GM21529 (cell line): ENCODE measurements at regions not wholly inside any gene's neighbourhood (a gene's known extent, or its start where the extent isn't known, plus 50 kb on each side); places are given as distances from the start of the nearest gene placed in this dataset.

ENCODE experiments used
- ATAC-seq: cut with Tn5 transposase; IDR thresholded peaks from one replicate; pipeline ENCODE4 v1.9.1; 2021; ENCODE audit not compliant: unreplicated experiment

DNA sequence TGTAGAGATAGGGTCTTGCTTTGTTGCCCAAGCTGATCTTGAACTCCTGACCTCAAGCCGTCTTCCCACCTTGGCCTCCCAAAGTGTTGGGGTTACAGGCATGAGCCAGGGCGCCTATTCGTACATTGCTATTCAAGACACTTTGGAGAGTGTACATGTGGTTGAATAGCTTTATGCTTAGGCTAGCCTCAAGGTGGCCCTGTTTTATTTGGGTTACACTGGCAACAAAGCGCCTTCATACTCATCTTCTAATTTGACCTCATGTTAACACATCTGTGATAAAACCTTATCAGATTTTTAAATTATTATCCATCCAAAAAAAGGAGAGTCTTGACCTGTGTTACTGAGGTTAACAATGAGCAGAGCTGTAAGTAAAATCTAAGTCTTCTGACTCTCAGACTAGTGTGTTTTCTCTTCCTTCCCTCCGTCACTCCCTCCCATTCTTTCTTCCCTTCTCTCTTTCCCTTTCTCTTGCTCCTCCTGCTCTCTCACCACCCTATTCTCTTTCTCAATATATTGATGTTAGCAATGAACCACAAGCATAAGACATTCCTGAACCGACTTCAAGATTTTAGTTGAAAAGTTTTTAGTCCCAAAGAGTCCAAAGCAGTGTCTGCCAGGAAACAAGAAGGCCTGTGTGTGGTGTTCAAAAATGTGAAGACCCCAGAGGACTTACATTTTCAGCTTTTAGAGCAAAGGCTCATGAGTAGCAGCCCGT lies 603.7 kb upstream of the CFAP20DC start:
- ATAC-seq = no peak

DNA sequence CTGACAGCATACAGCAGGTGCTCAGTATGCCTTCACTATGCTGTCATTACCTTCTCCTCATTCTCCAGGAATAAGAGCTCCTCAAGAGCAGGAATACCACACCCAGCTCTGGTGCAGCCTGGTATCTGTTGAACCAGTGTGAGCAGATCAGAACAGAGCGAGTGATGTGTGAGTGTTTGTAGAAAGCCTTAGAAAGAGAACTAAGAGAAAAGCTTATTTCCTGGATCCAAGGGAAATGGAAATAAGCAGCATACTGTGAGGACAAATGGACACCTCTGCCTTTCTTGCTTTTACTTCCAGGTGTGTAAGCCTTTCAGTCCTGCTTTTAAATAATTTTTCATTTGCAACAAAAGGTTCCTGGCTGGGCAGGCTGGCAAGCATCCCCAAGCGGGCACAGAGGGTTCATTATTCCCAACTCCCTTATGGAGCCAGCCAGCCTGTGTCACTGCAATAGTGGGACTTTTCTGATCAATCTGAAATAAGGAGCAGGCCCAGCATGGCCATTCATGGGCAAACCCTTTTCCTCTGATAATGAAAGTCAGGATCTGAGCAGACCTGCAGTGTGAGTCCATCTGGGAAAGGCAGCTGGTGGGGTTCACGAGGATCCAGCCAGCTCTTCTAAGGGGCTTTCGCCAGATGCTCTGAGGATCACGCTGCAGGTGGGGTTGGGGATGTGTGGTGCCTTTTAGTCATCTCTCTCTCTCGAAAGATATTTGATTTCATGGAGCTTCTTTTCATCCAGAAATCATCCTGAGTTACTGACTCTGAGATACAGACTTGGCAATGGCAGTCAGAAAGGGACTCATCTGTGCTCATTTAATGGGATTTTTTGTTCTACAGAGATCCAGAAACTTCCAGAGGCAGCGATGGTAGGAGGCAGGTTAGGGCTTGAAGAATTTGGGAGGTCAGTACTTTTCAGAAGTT lies 594.9 kb upstream of the CFAP20DC start:
- ATAC-seq = no peak

DNA sequence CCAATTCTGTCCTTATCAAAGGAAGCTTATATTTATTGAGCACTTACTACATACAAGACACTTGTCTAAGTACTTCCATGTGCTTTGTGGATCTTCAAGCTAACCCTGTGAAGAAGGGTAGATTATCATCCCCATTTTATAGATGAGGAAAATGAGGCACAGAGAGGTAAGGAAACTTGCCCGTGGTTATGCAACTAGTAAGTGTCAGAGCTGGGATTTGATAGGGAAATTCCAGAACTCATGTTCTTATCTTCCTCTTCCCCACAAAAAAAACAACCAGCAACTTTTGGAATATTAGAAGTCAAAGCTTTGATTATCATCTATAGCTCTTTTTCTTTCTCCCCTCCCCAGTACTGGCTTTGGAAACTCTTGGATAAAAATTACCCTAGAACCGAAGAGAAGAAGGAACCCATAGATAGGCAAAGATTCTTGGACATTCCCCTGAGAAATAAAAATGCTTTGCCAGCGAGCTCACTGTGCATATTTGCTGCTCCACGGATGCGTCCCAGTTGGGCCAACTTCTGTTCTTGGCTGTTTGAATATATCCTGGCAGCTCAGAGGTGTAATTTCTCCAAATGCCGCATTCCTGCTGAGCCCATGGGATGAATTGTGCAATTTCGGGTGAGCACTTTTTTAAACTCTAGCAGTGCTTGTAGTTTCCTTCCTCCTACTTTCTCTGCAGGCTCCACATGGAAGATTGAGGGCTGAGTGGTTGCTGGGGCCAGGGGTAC lies 591.5 kb upstream of the CFAP20DC start:
- ATAC-seq = no peak

DNA sequence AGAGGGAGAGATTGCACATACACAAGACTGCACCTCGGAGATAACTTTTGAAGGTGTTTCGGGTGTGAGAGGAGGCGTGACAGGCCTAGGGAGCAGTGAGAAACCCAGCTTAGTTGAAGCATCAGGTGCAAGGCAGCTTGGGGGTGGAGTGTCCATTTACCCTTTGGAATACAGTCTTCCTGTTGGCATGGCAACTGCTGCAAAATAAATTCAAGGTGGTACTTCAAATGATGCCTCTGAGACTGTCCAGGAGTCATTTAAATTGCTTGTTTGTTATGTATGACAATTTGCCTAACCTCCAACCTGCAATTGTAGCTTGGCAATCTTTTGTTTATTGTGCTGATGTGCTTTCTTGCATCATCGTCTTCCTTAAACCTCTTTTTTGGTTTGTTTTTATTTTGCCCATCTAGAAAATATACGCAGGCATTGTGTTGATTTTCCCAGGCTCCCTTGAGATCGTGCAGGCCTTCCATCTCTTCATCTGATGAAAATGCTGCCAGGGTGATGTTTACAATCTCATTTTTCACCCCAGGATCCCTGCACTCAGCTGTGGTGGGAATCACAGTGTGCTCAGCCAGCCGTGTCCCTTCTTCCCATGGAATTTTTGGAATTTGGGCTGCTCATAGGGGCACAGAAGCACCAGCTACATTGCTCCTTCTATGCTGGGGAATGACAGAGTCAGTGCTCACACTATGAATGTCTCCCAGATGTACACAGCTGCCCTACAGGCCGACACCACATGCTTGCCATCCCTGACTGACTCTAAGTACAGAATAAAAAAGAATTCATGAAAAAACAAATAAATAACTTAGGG lies 583.1 kb upstream of the CFAP20DC start:
- ATAC-seq = no peak

DNA sequence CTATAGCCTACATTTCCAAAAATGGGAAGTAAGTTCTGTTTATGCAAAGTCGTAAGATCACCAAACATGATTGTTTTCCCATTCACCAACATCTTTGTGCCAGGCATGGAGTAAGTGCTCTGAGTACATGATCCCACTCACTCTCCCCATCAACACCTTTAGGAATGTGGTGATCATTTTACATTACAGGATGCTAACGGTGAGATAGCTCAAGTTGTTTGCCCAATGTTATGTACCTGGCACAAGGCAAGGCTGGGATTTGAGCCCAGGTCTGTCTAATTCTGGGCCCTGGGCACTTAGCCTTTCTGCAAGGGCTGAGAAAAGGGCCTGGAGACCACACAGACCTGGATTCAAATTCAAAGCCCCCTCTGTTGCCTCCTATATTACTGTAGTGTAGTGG lies 581.7 kb upstream of the CFAP20DC start:
- ATAC-seq = no peak

DNA sequence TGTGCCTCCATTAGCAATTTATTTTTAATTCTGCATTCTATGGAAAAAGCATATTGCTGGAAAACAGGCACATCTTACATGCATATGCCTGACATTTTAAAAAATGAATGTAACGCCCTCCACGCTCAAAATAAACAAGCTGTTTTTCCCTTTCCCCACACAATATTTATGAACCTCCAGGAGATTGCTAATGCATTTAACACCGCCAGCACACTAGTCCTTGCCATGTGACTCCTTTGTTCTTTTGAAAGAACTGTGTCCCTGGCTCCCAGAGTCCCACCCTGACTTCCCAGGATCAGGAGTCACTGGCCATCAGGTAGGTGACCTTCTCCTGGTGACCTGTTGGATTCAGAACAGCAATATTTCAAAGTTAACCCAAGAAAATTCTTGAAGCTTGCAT lies 571.2 kb upstream of the CFAP20DC start:
- no peak for ATAC-seq

DNA sequence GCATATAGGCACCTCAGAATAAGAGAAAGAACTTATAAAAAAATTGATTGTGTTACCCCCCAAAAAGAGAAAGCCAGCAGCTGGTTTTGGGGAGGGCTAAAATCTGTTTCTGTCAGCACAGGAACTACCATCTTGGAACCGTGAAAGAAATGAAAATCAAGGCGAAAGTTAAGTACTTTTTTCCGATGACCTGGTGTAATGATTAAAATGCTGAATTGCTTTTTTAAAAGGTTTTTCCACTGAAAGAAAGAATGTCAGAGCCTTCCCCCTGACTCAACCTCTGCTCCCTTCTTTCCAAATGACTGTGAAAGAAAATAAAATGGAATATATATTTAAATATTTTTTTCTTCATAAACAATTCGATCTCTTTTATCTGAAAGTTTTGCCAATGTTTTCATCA lies 570.5 kb upstream of the CFAP20DC start:
- no peak for ATAC-seq

DNA sequence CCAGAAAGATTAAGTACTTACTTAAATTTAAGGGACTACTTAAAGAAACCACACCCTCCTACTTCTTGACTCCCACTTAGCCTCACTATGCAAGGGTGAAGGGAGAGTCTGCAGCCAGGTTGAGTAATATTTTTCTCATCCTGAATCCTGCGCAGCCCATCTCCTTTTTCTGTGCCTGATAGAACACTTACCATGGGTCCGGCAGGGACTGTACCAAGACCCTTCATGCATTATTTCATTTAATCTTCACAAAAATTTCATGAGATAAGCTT lies 562.6 kb upstream of the CFAP20DC start:
- no peak for ATAC-seq

DNA sequence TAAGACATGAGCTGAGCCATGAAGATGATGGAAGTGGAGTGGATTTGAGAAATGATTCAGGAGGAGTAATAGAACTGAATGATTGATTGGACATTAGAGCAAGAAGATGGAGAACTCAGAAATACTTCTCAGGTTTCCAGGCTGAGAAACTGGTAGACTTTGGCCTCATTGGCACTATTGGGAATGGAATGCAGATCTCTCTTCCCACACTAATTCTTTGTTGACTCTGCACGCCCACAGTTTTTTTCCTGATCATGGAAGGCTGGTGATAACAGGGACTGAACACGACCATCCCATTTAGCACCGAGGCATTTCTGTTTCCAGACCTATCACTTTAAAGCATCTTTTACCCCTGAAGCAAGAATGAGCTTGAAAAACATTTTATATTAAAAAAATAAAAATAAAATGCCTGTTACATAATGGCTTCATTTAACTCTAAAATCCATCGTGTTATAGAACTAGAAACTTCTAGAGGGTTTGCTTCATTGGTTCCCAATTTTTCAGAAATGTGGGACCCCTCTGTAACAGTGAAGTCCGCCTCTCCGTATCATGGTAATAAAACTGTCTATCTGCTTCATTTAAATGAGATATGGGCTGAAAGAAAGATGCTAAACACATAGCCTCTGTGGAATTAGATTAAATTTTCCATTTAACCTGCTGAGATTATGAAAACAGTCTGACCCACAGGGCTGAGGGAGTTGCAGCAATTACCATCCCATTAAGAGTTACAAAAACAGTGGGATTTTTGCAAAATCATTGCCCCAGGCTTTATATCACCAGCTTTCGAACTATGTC lies 562.0 kb upstream of the CFAP20DC start:
- no peak for ATAC-seq

DNA sequence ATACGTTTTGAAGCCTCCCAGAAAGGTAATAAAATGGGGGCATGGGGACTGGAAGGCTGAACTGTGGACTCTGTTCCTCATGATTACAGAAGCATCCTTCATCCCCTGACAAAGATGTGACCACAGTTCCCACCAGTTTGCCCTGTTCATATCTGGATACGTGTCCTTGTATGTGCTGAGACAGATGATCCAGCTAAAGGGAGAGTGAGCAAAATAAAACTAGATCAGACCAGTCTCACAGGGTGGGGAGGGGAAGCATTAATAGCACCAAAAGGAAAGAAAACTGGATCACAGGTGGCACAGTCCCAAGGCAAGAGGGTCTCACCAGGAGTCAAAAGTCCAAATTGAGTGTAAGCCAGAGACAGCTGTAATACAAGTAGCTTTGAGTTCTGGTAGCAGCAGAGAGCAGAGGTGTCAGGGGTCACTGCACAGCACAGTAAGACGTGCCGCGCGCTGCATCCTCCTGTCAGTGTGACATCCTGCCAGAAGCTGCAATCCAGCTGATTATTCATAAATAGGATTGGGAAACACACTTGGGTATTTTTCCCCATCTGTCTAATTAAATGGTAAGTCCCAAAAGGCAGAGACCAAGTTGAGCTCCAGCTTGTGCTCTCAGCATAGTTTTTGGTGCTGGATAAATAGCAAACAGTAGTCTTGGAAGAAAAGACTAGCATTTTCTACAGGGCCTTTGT lies 560.0 kb upstream of the CFAP20DC start:
- no peak for ATAC-seq

DNA sequence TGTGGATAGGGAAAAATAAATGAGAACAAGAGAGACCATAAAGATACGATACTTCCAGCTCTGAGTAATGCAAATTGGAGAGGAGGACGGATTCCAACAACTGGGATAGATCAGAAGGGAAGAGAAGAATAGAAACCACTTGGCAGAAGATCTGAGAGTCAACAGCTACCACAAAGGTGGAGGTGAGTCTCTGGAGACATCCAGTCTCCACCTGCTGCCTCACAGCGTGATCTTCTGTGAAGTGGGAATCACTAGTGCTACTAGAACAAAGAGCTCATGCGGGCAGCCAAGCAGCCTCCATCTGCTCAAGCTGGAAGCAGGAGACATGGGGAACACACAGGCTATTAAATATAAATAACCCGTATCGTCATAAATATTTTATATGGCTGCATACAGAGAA lies 558.5 kb upstream of the CFAP20DC start:
- no peak for ATAC-seq

DNA sequence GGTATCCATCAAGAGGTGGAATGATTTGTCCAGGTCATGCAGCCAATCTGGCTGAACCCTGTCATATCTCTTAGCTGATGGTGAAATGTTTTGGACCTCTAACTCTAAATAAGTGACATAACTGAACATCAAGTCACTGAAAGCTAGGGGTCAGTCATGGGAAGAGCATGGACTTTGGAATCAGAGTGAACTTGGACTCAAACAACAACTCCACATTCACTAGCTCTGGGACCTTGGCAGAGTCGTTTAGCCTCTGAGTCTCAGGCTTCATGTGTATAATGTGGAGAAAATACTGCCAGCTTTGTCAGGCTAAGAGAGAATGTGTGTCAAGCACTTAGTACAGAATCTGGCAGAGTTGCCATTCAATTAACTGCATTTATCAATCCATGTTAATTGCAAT lies 557.8 kb upstream of the CFAP20DC start:
- ATAC-seq = no peak

DNA sequence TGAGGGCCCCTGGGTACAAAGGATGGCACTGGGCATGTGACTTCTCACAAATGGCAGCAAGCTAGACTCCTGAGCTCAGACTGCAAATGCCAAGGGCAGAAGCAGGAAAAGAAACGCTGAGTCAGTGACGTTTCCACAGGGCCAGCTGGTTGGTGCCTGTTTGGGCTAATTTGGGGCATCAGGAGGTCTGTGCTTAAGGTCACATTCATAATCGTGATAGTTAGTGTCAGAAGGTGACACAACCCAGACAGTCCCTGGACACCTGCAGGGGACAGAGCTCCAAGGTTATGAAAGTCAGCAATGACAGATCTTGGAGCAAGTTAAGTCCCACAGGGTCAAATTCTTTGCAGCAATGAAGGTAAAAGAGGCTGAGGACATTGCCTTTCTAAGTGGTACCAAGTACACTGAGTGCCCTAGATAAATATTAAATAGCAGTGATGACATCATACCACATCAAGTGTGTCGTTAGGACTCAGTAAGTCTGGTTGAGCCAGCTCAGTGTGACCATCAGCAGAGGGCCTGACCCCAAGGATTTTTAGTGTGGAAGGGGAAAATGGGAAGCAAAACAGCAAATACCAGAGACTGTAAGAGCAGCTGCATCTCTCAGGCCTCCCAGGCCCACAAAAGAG lies 556.9 kb upstream of the CFAP20DC start:
- ATAC-seq = no peak

DNA sequence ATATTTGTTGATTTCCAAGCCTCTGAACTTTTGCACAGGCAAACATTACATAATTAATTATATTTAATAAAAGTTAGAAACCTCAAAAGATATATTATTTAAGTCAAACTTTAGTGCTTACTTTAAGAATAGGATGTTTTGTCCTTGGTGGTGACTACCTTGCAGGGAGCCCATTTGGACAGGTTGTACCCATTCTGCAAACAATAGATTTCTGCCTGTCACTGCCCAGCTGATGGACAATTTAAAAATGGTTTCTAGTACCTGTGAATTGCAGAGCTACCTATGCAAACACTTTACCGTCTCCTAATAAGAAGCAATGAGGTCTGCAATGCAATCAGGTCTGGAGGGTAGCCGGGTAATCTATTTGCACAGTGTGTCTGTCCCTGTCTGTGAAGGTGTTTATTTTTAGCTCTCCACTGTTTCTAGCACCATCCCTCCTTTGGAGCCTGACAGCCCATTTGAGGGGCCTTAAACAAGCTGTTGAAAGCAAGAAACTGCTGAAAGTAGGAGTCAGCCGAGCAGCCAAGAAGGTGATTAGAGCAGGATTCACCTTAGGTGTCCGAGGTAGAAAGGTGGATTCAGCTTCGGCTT lies 556.2 kb upstream of the CFAP20DC start:
- ATAC-seq = no peak

DNA sequence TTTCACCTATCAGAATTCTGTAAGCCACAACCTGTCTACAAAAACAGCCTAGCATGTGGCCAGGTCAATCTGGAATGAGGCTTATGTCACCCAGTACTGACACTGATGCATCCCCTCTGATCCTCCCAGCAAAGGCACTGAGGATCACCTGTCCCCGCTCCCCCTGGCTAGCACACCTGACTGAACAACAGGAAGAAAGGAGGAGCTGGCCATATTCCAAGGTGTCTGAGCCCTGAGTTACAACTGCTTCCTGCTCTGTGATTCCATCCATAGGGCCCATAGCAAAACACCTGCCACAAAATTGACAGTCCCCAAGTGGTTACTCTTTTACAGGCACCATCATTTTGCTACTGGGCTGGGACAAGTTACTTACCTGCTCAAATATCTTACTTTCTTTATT lies 555.5 kb upstream of the CFAP20DC start:
- ATAC-seq = no peak

DNA sequence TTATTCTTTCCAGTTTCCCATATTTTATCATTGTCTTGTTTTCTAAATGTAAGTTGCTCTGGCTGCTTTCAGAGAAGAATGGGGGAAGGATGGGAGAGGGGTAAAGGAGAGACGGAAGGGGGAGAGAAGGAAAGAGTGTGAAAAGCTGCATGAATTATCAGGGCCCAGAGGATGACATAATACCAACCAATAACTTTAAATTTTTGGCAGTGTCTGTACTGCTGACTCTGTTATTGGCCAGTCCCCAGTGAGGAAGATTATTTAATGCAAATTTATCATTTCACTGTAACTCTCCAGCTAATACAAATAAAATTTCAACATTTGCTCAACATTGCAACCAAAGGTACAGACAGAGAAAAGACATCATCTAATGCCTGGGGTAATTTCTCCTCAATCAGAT lies 551.7 kb upstream of the CFAP20DC start:
- no peak for ATAC-seq

DNA sequence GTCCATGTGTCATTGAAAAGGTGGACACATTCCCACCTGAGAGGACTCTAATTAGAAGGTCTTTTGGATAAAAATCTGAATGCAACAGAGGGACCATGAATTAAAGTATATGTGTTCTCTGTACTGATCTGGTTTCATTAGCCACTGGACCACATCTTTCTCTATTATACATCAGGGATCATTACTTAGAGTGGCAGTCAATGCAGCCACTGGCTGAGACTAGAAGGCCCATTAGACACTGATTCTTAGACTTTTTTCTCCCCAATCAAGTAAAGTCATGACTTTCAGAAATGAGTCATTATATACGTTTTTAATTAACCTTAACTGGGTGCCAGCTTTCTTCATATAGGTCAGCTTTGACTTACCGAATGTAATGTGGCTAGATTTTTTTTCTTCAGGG lies 550.8 kb upstream of the CFAP20DC start:
- no peak for ATAC-seq

DNA sequence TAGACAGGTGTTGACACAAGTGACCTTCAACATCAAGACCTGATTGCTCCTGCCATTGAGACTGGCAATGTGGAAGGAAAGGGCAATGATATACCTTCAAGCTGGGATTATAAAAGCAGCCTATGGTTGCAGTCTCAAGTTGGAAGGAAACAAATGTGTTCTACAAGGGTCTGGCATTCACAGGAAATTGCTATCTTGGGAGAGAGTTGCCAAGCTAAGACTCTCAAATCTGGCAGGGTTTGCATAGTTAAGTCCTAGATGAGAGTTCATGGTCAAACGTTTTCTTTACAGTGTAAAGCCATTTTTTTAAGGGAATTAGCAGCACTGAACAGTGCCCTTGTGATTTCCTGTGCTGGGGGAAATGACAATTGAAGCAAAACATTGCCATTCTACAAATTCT lies 546.9 kb upstream of the CFAP20DC start:
- no peak for ATAC-seq

DNA sequence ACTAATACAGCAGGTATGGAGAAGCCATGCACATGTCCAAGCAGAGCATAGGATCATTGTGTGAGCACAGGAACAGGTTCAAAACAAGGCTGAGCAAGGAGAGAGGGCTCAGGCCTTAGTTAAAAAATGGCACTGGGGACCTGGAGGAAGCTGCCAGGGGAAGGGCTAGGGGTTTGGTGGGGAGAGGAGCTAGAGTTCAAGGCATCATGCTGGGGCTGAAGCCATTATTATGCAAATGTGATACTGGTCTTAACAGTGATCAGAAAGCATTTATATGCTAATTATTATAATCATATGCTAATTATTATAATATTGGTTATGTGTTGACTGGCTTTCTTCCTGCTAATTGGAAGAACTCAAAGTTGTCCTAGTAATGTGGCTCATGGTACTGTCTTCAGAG lies 546.0 kb upstream of the CFAP20DC start:
- no peak for ATAC-seq
